Naive thymus-derived CD8-positive, alpha-beta T cell (primary cell): ENCODE measurements at regions not wholly inside any gene's neighbourhood (a gene's known extent, or its start where the extent isn't known, plus 50 kb on each side); places are given as distances from the start of the nearest gene placed in this dataset.

ENCODE experiments used
- ATAC-seq, 2 donors: fragments of 150-1000 bp; cut with Tn5 transposase in 1 of 2; sonication (Bioruptor Pico), chemical (Tn5 transposase) in 1 of 2; 1 replicate in 1 of 2; 2 replicates in 1 of 2; pipeline ENCODE4 v1.10.0; 2021; ENCODE audit warnings: mild to moderate bottlenecking in 2 of 2, moderate library complexity in 2 of 2
- POLR2A ChIA-PET: fragments of 350-600 bp; sonication (Branson Sonifier 250); formaldehyde crosslinking; loops from one replicate; lab custom pipeline; 2021; ENCODE audit warnings: antibody characterized with exemption; lab: Charles Lee
- DNase-seq, 10 donors: peaks; one replicate each; pipeline versions ENCODE4 v3.0.0 to v3.0.0-alpha.2; 2020 to 2022
- H3K27ac Mint-ChIP-seq, 10 donors: one replicate each; pipeline ENCODE4 v1.8.0; 2020 to 2022; ENCODE audit warnings: mild to moderate bottlenecking in 10 of 10, mixed read lengths in 10 of 10, moderate library complexity in 4 of 10, inconsistent platforms in 1 of 10
- H3K27me3 Mint-ChIP-seq, 5 donors: one replicate each; pipeline ENCODE4 v1.8.0; 2021 to 2022; ENCODE audit warnings: mixed read lengths in 5 of 5
- H3K36me3 Mint-ChIP-seq, 3 donors: one replicate each; pipeline ENCODE4 v1.8.0; 2020 to 2022; ENCODE audit warnings: mixed read lengths in 3 of 3, mild to moderate bottlenecking in 2 of 3, inconsistent platforms in 1 of 3
- H3K4me1 Mint-ChIP-seq, 4 donors: one replicate each; pipeline ENCODE4 v1.8.0; 2021 to 2022; ENCODE audit warnings: mixed read lengths in 4 of 4
- H3K4me3 Mint-ChIP-seq, 10 donors: one replicate each; pipeline ENCODE4 v1.8.0; 2020 to 2022; ENCODE audit warnings: mild to moderate bottlenecking in 10 of 10, mixed read lengths in 10 of 10, moderate library complexity in 6 of 10, inconsistent platforms in 1 of 10
- H3K9me3 Mint-ChIP-seq, 9 donors: one replicate each; pipeline ENCODE4 v1.8.0; 2020 to 2022; ENCODE audit warnings: mixed read lengths in 9 of 9, mild to moderate bottlenecking in 3 of 9, inconsistent platforms in 1 of 9, moderate library complexity in 1 of 9

DNA sequence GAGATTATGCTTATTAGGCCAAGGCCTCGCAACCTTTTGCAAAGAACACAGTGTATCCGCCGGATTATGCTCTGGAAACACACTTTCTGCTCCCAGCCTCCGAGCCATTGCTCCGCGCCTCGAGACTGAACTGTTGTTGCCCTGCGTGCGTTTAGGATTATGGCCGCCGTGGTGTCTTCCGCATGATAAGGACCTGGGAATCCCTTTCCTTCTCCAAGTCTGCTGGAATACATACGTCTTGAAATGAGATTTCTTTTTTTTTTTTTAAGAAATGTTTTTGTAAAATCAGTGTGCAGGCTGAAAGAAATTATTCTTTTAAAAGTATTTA, 89.8 kb upstream of the SOX1 start:
- no peak for DNase-seq
- H3K36me3 Mint-ChIP-seq = peaks cover 0 to under 1% (median 0%) of the 10 kb centered on the region in 3 donors
- POLR2A ChIA-PET = no interaction called here
- H3K9me3 Mint-ChIP-seq = peaks cover 0 to 22% (median 4%) of the 10 kb centered on the region in 9 donors
- H3K4me3 Mint-ChIP-seq = no peak overlapping the region
- peaks cover 0 to 2% (median 0%) of the 10 kb centered on the region in 4 donors for H3K4me1 Mint-ChIP-seq
- no peak overlapping the region for H3K27ac Mint-ChIP-seq
- H3K27me3 Mint-ChIP-seq = peaks cover 10 to 51% (median 39%) of the 10 kb centered on the region in 5 donors
- no peak for ATAC-seq

DNA sequence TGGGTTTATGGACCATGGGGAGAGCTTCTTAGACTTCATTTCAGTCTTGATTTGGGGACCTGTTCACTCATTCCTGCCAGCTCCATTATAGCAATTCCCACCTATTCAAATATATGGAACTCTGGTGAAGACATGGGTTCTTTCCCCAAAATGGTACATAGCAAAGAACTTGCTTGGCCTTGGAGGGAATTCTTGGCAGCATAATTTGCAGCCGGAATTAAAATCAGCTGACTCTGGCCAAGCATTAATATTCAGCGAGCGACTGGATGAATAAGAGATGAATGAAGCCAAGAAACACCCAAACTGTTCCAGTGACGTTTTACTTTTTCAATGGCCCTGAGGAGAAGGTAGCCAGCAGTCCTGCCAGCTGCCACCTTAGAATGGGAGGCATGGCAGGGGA, 88.4 kb upstream of the SOX1 start:
- no peak for DNase-seq
- Mint-ChIP-seq H3K36me3 (peaks cover 0 to 2% (median 0%) of the 10 kb centered on the region in 3 donors), H3K4me3 (no peak overlapping the region), H3K4me1 (peaks cover 0 to 2% (median 0%) of the 10 kb centered on the region in 4 donors), H3K27me3 (peaks cover 8 to 39% (median 37%) of the 10 kb centered on the region in 5 donors), H3K27ac (no peak overlapping the region), H3K9me3 (peaks cover 0 to 21% (median 3%) of the 10 kb centered on the region in 9 donors)
- ATAC-seq = no peak
- POLR2A ChIA-PET = no interaction called here

DNA sequence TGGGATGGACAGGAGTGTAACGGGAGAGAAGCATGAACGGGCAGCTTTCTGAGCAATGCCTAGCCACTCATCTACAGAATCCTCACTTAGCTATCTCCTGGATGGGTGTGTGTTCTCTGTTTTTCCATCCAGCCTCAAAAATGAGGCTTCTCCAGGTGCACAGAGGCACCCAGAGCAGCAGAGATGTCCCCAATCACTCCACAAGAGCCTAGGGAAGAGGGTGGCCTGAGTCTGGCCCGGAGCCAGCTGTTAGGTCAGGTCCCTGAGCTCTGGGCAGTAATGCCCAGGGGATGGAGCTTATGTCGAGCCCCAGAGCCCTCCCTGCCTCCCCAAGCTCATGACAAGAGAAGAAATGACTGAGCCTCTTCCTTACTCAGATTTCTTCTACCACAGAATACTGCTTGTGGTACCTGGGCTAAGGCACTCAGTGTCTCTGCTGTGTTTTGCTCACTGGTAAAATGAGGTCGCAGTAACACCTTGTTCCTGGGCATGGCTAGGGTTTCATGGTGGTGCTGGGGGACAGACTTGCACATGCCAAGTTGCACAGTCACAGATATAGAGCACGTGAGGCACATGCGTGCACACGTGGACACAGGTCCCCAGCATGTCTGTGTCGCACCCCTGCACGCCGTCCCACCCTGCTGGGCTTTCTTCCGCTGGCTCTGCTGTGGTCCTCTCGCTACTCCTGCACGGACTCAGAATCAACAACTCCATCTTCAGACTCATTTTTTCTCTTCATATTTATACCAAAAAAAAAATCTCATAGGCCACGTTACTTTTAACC, 86.6 kb upstream of the SOX1 start:
- peaks cover 0 to 13% (median 4%) of the 10 kb centered on the region in 9 donors for H3K9me3 Mint-ChIP-seq
- ATAC-seq = no peak
- DNase-seq = no peak
- POLR2A ChIA-PET = no interaction called here
- peaks cover 0 to 6% (median 2%) of the 10 kb centered on the region in 3 donors for H3K36me3 Mint-ChIP-seq
- no peaks in the 10 kb centered on the region for H3K4me1 Mint-ChIP-seq
- no peak overlapping the region for H3K4me3 Mint-ChIP-seq
- peaks cover 8 to 35% (median 32%) of the 10 kb centered on the region in 5 donors for H3K27me3 Mint-ChIP-seq
- no peak overlapping the region for H3K27ac Mint-ChIP-seq

DNA sequence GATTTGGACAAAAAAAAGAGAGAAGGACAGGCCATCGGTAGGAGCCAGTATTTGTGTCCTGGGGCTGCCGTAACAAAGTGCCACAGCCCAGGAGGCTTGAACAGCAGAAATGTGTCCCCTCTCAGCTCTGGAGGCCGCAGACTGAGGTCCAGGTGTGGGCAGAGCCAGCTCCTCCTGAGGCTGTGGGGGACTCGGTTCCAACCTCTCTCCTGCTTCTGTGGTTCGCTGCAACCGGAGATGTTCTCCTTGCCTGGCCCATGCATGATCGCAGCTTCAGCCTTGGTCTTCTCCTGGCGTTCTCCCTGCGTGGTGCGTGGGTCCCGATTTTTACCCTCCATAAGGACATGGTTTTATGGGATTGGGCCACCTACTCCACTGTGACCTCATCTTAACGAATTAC, 85.9 kb upstream of the SOX1 start:
- H3K27me3 Mint-ChIP-seq = peaks cover 8 to 35% (median 32%) of the 10 kb centered on the region in 5 donors
- ATAC-seq (no peak), DNase-seq (no peak)
- no peaks in the 10 kb centered on the region for H3K4me1 Mint-ChIP-seq
- H3K4me3 Mint-ChIP-seq = no peak overlapping the region
- H3K27ac Mint-ChIP-seq = no peak overlapping the region
- POLR2A ChIA-PET = no interaction called here
- peaks cover 0 to 13% (median 4%) of the 10 kb centered on the region in 9 donors for H3K9me3 Mint-ChIP-seq
- H3K36me3 Mint-ChIP-seq = peaks cover 0 to 6% (median 2%) of the 10 kb centered on the region in 3 donors

DNA sequence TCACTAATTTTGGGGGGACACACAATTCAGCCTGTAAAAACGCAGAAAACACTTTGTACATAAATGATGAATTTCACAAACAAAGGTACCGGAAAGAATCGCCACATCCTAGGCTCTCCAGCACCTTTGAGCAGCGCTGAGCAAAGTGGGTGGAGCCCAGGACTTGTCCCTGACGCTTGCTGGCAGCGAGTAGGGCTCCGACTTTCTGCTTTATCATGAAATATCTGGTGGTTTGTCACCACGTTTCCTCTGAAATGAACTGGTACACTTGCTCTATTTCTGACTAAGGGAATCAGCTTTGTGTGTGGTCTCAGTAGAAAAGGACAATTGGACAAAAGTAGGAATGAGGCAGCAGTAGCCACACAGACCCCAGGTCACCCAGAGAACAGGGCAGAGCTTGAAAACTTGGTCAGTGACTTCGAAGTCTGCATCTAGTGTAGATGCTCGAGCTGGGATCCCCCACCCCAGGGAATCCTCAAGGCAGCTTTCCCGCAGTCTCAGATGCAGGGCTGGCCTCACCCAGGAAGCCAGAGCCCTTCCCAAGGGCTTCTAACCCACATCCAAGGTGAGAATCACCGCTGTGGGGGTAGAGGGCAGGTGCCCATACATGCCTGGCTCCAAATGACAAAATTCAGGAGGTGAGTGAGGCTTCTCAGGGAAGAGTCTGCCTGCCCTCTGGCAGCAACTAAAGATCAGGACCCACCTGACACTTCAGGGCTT, 85.3 kb upstream of the SOX1 start:
- ATAC-seq (no peak), DNase-seq (no peak)
- POLR2A ChIA-PET = no interaction called here
- Mint-ChIP-seq H3K36me3 (peaks cover 0 to 6% (median 2%) of the 10 kb centered on the region in 3 donors), H3K4me3 (no peak overlapping the region), H3K27me3 (peaks cover 8 to 35% (median 32%) of the 10 kb centered on the region in 5 donors), H3K27ac (no peak overlapping the region), H3K9me3 (peaks cover 0 to 13% (median 4%) of the 10 kb centered on the region in 9 donors), H3K4me1 (no peaks in the 10 kb centered on the region)

DNA sequence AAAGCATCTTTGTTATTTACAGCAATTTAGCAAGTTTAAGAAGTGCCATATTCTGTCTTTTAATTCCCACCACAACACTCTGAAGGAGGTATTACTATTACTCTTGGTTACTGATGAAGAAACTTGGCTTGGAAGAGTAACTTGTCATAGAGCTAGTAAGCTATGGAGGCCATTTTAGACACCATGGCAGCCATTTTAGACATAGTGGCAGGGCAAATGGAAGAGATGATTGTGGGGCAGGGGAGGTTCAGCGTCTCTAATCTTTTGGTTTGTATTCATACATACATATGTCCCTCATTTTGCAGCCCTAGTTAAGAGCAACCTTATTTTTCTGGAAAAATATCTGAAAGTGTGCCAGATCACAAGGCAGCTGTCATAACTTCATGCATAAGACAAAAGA, 82.6 kb upstream of the SOX1 start:
- Mint-ChIP-seq H3K4me3 (no peak overlapping the region), H3K9me3 (peaks cover 0 to 30% (median 9%) of the 10 kb centered on the region in 9 donors), H3K4me1 (no peaks in the 10 kb centered on the region), H3K27ac (no peak overlapping the region), H3K36me3 (peaks cover 0 to 6% (median 2%) of the 10 kb centered on the region in 3 donors), H3K27me3 (peaks cover 8 to 23% (median 18%) of the 10 kb centered on the region in 5 donors)
- DNase-seq (no peak), ATAC-seq (no peak)
- POLR2A ChIA-PET = no interaction called here

DNA sequence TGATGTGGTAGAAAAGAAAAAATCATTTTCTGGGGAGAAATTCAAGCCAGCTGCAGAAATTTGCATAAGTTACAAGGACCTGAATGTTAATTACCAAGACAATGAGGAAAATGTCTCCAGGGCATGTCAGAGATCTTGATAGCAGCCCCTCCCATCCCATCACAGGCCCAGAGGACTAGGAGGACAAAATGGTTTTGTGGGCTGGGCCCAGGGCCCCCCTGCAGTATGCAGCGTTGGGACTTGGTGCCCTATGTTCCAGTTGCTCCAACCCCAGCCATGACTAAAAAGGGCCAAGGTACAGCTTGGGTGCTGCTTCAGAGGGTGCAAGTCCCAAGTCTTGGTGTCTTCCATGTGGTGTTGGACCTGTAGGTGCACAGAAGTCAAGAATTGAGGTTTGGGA, 76.6 kb upstream of the SOX1 start:
- H3K4me3 Mint-ChIP-seq = no peak overlapping the region
- H3K4me1 Mint-ChIP-seq = no peaks in the 10 kb centered on the region
- no peak for DNase-seq
- H3K27me3 Mint-ChIP-seq = peaks cover 4 to 29% (median 13%) of the 10 kb centered on the region in 5 donors
- POLR2A ChIA-PET = no interaction called here
- H3K9me3 Mint-ChIP-seq = peaks cover 10 to 53% (median 24%) of the 10 kb centered on the region in 9 donors
- H3K36me3 Mint-ChIP-seq = peaks cover 0 to 15% (median 2%) of the 10 kb centered on the region in 3 donors
- ATAC-seq = no peak
- H3K27ac Mint-ChIP-seq = no peak overlapping the region

DNA sequence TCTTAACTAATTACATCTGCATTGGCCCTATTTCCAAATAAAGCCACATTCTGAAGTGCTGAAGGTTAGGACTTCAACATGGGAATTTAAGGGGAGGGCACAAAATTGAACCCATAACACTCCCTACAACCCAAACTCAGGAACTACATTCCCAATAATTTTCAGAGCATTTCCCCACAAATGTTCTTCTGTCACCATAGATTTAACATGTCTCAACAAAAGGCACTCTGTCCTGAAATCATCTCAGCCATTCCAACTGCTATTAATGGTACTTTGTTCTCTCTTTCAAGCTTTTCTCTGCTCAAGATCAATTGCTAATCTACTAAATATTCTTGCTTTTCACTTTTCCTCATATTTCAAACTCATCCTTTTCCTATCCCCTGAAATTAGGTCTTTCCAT, 74.0 kb upstream of the SOX1 start:
- H3K4me3 Mint-ChIP-seq = no peak overlapping the region
- H3K27ac Mint-ChIP-seq = no peak overlapping the region
- peaks cover 4 to 44% (median 18%) of the 10 kb centered on the region in 5 donors for H3K27me3 Mint-ChIP-seq
- H3K4me1 Mint-ChIP-seq = no peaks in the 10 kb centered on the region
- H3K36me3 Mint-ChIP-seq = peaks cover 0 to 15% (median 2%) of the 10 kb centered on the region in 3 donors
- ATAC-seq (no peak), DNase-seq (no peak)
- H3K9me3 Mint-ChIP-seq = peaks cover 4 to 47% (median 19%) of the 10 kb centered on the region in 9 donors
- POLR2A ChIA-PET = no interaction called here

DNA sequence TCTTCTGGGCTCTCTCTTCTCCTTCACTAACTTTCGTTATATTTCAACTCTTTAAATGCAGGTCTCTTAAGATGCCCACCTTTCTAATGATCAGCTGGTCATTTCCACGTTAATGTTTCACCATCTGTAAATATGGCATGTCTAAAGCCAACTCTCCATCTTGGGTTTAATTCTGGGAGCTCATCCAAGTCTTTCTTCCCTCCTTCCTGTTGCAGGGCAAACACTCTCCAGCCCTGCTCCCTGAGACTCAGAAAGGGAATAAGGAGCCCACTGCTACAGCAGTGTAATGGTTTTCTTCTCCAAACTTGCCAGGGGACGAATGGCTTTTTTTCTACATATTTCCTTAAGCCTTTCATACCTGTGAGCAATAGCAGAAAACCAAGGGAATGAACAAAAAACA, 73.3 kb upstream of the SOX1 start:
- no peaks in the 10 kb centered on the region for H3K4me1 Mint-ChIP-seq
- no peak for ATAC-seq
- H3K9me3 Mint-ChIP-seq = peaks cover 4 to 48% (median 19%) of the 10 kb centered on the region in 9 donors
- DNase-seq = no peak
- POLR2A ChIA-PET = no interaction called here
- peaks cover 4 to 52% (median 22%) of the 10 kb centered on the region in 5 donors for H3K27me3 Mint-ChIP-seq
- peaks cover 0 to 15% (median 2%) of the 10 kb centered on the region in 3 donors for H3K36me3 Mint-ChIP-seq
- H3K4me3 Mint-ChIP-seq = no peak overlapping the region
- no peak overlapping the region for H3K27ac Mint-ChIP-seq

DNA sequence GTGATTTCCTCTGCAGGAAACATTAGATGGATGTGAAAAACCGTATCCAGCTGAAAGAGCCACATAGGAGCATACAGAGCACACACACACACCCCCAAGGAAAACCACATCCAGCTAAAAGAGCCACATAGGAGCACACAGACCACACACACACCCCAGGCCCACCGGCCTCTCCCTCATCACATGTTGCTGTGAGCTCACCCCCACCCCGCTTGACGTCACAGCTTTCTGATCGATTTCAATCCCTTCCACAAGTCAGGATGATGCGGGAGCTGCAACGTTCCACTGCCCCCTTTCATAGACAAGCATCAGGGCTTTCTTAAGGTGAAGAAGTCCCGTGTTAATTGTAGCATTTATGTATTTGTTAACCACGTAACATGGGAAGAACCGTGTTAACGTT, 72.4 kb upstream of the SOX1 start:
- Mint-ChIP-seq H3K27me3 (peaks cover 4 to 58% (median 23%) of the 10 kb centered on the region in 5 donors), H3K4me1 (no peaks in the 10 kb centered on the region), H3K27ac (no peak overlapping the region), H3K4me3 (no peak overlapping the region), H3K9me3 (peaks cover 4 to 47% (median 19%) of the 10 kb centered on the region in 9 donors), H3K36me3 (peaks cover 0 to 15% (median 2%) of the 10 kb centered on the region in 3 donors)
- DNase-seq (no peak), ATAC-seq (no peak)
- POLR2A ChIA-PET = no interaction called here

DNA sequence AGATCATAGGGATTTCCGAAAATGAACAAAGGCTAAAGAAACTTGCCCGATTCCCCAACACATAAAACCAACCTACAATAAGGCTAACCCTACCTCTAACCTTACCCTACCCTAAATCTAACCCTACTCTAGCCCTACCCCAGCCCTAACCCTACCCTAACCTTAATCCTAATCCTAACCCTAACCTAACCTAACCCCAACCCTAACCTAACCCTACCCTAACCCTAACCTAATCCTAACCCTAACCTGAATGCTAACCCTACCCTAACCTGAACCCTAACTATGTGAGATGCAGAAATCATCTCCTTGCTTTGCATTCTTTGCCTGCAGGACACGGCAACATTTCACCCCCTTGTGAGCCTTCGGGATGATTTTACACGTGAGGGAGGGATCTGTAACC, 67.6 kb upstream of the SOX1 start:
- H3K27me3 Mint-ChIP-seq = peaks cover 2 to 42% (median 14%) of the 10 kb centered on the region in 5 donors

DNA sequence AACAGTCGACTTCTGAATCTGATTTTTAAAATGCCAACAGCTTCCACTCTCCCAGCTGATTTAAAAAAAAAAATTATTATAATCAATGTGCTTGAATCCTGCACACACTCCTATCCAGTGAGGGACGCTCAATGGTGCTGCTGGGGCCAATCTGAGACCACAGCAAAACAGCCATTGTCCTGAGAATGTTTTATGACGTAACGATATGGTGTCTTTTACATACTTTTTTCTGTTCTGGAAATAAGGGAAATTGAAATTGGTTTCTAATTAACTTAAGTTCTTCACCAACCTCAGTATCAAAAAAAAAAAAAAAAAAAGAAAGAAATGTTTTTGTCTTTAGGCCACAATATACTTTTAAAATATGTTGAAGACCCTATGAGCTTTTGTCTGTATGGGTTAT, 66.1 kb upstream of the SOX1 start:
- DNase-seq = no peak
- peaks cover 0 to 36% (median 12%) of the 10 kb centered on the region in 5 donors for H3K27me3 Mint-ChIP-seq
- no peak overlapping the region for H3K4me3 Mint-ChIP-seq
- no peaks in the 10 kb centered on the region for H3K4me1 Mint-ChIP-seq
- ATAC-seq = no peak
- POLR2A ChIA-PET = no interaction called here
- peaks cover 0 to 6% (median 0%) of the 10 kb centered on the region in 3 donors for H3K36me3 Mint-ChIP-seq
- no peak overlapping the region for H3K27ac Mint-ChIP-seq
- peaks cover 0 to 17% (median 5%) of the 10 kb centered on the region in 9 donors for H3K9me3 Mint-ChIP-seq

More for the DNA sequence above, 67.6 kb upstream of the SOX1 start:
- Mint-ChIP-seq H3K9me3 (peaks cover 0 to 10% (median 0%) of the 10 kb centered on the region in 9 donors), H3K36me3 (no peaks in the 10 kb centered on the region), H3K27ac (no peak overlapping the region), H3K4me3 (no peak overlapping the region), H3K4me1 (no peaks in the 10 kb centered on the region)
- no peak for ATAC-seq
- no peak for DNase-seq
- POLR2A ChIA-PET = no interaction called here

DNA sequence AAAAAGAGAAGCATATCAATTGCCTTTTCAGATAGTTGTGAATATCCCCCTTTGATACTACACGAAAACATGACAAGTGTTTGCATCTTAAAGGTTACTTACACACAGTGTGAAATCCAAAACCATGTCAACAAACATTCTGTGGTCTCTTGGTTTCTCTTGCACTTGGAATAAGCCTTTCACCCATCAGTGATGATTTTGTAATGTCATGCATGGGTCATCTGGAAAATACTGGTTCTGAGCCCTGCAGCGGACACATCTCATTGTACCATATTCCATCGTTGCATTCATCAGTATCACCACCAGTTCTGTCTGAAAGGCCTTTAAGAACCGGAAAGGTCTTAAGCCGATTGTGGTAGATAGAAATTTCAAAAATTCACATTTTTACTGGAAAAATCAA, 65.4 kb upstream of the SOX1 start:
- H3K36me3 Mint-ChIP-seq = peaks cover 0 to 10% (median 0%) of the 10 kb centered on the region in 3 donors
- peaks cover 0 to 29% (median 9%) of the 10 kb centered on the region in 5 donors for H3K27me3 Mint-ChIP-seq
- peaks cover 0 to 20% (median 8%) of the 10 kb centered on the region in 9 donors for H3K9me3 Mint-ChIP-seq
- no peak overlapping the region for H3K27ac Mint-ChIP-seq
- no peak for ATAC-seq
- no peak overlapping the region for H3K4me3 Mint-ChIP-seq
- H3K4me1 Mint-ChIP-seq = no peaks in the 10 kb centered on the region
- POLR2A ChIA-PET = no interaction called here
- DNase-seq = no peak
